Endodermal cell (in vitro differentiated cells): ENCODE measurements at regions not wholly inside any gene's neighbourhood (a gene's known extent, or its start where the extent isn't known, plus 50 kb on each side); places are given as distances from the start of the nearest gene placed in this dataset.

Source experiments
- DNase-seq: peaks from one replicate; pipeline ENCODE4 v3.0.0-alpha.2; 2017
- H3K27ac ChIP-seq: 2 replicates; pipeline ENCODE4 v1.5.1; 2013; ENCODE audit warnings: mild to moderate bottlenecking, low read depth, low read length, moderate library complexity
- H3K27me3 ChIP-seq: 2 replicates; pipeline ENCODE4 v1.6.1; 2013; ENCODE audit warnings: mild to moderate bottlenecking, low read length, moderate library complexity; ENCODE audit not compliant: insufficient read depth, control insufficient read depth, poor library complexity, severe bottlenecking
- H3K36me3 ChIP-seq: 2 replicates; pipeline ENCODE4 v1.7.0; 2013; ENCODE audit warnings: mild to moderate bottlenecking, low read length, moderate library complexity; ENCODE audit not compliant: control insufficient read depth, insufficient read depth
- H3K4me1 ChIP-seq: one replicate; pipeline ENCODE4 v1.7.0; 2013; ENCODE audit warnings: low read length; ENCODE audit not compliant: control insufficient read depth, insufficient read depth
- H3K4me3 ChIP-seq: 2 replicates; pipeline ENCODE4 v1.5.1; 2013; ENCODE audit warnings: mild to moderate bottlenecking, low read length, moderate library complexity
- H3K9ac ChIP-seq: 2 replicates; pipeline ENCODE4 v1.6.1; 2013; ENCODE audit warnings: mild to moderate bottlenecking, low read length, moderate library complexity; ENCODE audit not compliant: poor library complexity, severe bottlenecking; ENCODE audit errors: extremely low read depth
- H3K9me3 ChIP-seq: 2 replicates; pipeline ENCODE4 v1.6.1; 2013; ENCODE audit warnings: mild to moderate bottlenecking, low read length, moderate library complexity; ENCODE audit not compliant: control insufficient read depth
- H3K27ac Mint-ChIP-seq: 2 replicates; pipeline ENCODE4 v1.8.0; 2020; ENCODE audit warnings: mixed read lengths
- H3K27me3 Mint-ChIP-seq: 2 replicates; pipeline ENCODE4 v1.8.0; 2021; ENCODE audit warnings: mild to moderate bottlenecking, mixed read lengths; ENCODE audit not compliant: insufficient read depth
- H3K36me3 Mint-ChIP-seq: 2 replicates; pipeline ENCODE4 v1.8.0; 2020; ENCODE audit warnings: low read depth, mixed read lengths
- H3K4me1 Mint-ChIP-seq: 2 replicates; pipeline ENCODE4 v1.8.0; 2020; ENCODE audit warnings: mixed read lengths
- H3K4me3 Mint-ChIP-seq: 2 replicates; pipeline ENCODE4 v1.8.0; 2020; ENCODE audit warnings: mild to moderate bottlenecking, moderate library complexity, mixed read lengths
- H3K9me3 Mint-ChIP-seq: 2 replicates; pipeline ENCODE4 v1.8.0; 2020; ENCODE audit warnings: mild to moderate bottlenecking, mixed read lengths
- CTCF ChIP-seq: fragments of 200-600 bp; sonication (generic); conservative IDR thresholded peaks from 2 replicates; pipeline ENCODE4 v1.5.0; 2021; ENCODE audit warnings: antibody characterized with exemption, mild to moderate bottlenecking
- whole genome bisulfite sequencing, 2 experiments: methylation state at CpG; one replicate each; pipeline versions ENCODE4 v1.1.5 to v1.1.7; 2013; ENCODE audit warnings: missing lambda C conversion rate in 2 of 2, mixed read lengths in 1 of 2; ENCODE audit not compliant: insufficient coverage in 1 of 2, insufficient read length in 1 of 2; 5-methylcytosine and 5-hydroxymethylcytosine counted together

- DNase-seq = no peak
- Histone ChIP-seq H3K27me3 (peaks cover 41% of the 10 kb centered on the region), H3K9ac (no peak overlapping the region), H3K36me3 (no peaks in the 10 kb centered on the region), H3K27ac (no peak overlapping the region), H3K9me3 (no peaks in the 10 kb centered on the region), H3K4me3 (no peak overlapping the region), H3K4me1 (peaks cover 3% of the 10 kb centered on the region)
- H3K4me3 Mint-ChIP-seq = no peak overlapping the region
- 89 to 93% methylated on average over 3 to 6 of the region's 6 CpGs for WGBS, 2 experiments
- H3K4me1 Mint-ChIP-seq = peaks cover 9% of the 10 kb centered on the region
- peaks cover 18% of the 10 kb centered on the region for H3K27me3 Mint-ChIP-seq
- no peaks in the 10 kb centered on the region for H3K36me3 Mint-ChIP-seq
- no peak overlapping the region for H3K27ac Mint-ChIP-seq
- no peaks in the 10 kb centered on the region for H3K9me3 Mint-ChIP-seq
- TF ChIP-seq CTCF = no peak
Observed at GRCh38 chr9:79145442-79145841, 426.3 kb upstream of the TLE4 start.

DNA sequence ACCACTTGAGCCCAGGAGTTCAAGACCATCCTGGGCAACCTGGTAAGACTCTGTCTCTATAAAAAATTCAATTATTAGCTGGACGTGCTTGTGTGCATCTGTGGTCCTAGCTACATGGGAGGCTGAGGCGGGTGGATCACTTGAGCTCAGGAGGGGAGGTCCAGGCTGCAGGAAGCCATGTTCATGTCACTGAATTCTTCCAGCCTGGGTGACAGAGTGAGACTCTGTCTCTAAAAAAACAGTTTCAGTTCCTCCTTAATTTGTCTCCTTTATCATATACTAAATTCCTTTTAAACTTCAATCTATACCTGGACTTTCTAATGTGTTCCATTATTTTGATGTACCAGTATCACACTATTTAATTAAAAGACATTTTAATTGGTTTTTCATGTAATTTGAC is 422.2 kb upstream of the TLE4 start:
- Histone ChIP-seq H3K36me3 (no peaks in the 10 kb centered on the region), H3K9me3 (no peaks in the 10 kb centered on the region), H3K27ac (no peak overlapping the region), H3K9ac (no peak overlapping the region), H3K4me1 (no peaks in the 10 kb centered on the region), H3K4me3 (no peak overlapping the region), H3K27me3 (peaks cover 43% of the 10 kb centered on the region)
- WGBS, 2 experiments = 83 to 95% methylated on average over 1 to 2 of the region's 2 CpGs
- no peak for TF ChIP-seq CTCF
- H3K4me3 Mint-ChIP-seq = no peak overlapping the region
- peaks cover 5% of the 10 kb centered on the region for H3K4me1 Mint-ChIP-seq
- no peak for DNase-seq
- no peaks in the 10 kb centered on the region for H3K9me3 Mint-ChIP-seq
- no peaks in the 10 kb centered on the region for H3K36me3 Mint-ChIP-seq
- H3K27ac Mint-ChIP-seq = no peak overlapping the region
- H3K27me3 Mint-ChIP-seq = peaks cover 19% of the 10 kb centered on the region

DNA sequence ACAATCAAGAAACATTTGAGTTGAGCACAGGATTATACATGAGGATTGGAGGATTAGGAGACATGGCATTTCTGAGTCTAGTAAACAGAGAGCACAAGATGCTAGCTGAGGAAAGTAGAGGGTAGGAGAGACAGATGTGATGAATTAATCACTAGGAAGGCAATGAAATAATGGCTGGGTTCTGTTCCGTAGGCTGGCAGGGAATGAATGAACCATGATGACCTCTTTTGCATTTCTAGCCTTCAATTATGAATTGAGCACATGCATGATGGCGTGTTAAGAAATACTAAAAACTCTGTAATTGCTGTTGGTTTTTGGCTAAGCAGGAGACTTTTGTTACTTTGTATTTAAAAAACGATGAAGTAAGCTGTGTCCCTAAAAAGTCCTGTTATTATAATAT is 420.0 kb upstream of the TLE4 start:
- Histone ChIP-seq H3K9me3 (no peaks in the 10 kb centered on the region), H3K27me3 (peaks cover 32% of the 10 kb centered on the region), H3K27ac (no peak overlapping the region), H3K9ac (no peak overlapping the region), H3K4me3 (no peak overlapping the region), H3K36me3 (no peaks in the 10 kb centered on the region), H3K4me1 (no peaks in the 10 kb centered on the region)
- H3K4me1 Mint-ChIP-seq = peaks cover 5% of the 10 kb centered on the region
- no peak overlapping the region for H3K27ac Mint-ChIP-seq
- no peak for DNase-seq
- H3K27me3 Mint-ChIP-seq = peaks cover 17% of the 10 kb centered on the region
- WGBS, 2 experiments = 89 to 93% methylated on average over 3 of the region's 3 CpGs
- no peaks in the 10 kb centered on the region for H3K36me3 Mint-ChIP-seq
- TF ChIP-seq CTCF = no peak
- H3K9me3 Mint-ChIP-seq = no peaks in the 10 kb centered on the region
- H3K4me3 Mint-ChIP-seq = no peak overlapping the region
